ENCODE measurements at regions not wholly inside any gene's neighbourhood (a gene's known extent, or its start where the extent isn't known, plus 50 kb on each side); places are given as distances from the start of the nearest gene placed in this dataset.
"Not testable (repeated sequence)": the region's sequence is repeated elsewhere in the genome, so short reads cannot be mapped to it uniquely, and the experiment has no call there.

DNA sequence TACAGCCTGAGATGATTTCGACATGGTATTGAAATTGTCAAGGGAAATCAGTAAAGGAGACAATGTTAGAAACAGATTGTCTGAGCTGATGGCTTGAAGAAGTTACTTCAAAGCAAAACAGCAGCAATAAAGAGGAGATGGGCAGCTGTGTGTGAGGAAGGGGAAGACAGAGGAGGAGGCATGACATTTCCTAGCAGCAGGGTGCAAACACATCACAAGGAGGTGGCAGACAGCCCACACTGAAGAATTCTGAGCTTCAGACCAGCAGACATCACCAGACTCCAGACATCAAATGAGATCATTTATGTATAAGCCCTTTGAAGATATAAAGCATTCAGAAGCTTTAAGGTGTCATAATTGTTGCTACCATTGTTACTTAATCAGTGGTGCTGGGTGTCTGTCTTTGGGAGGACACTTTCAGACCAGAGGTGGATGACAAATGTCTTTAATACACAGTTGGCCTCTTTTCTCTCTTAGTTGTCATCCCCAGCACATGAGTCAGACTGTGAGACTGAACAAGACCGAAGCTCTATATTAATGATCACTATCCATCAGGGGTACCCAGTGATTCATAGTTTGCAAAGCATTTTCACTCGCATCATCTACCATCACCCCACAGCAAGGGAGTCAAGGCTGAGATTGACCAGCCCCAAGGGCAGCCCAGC lies 203.9 kb downstream of the MINAR1 start:
- no peak overlapping the region for H3K4me3 ChIP-seq
- H3K4me1 ChIP-seq = no peaks in the 10 kb centered on the region
- no peak for DNase-seq (ENCODE audit: extremely low spot score in 2 of 2)
- H3K36me3 ChIP-seq = no peaks in the 10 kb centered on the region
- intact Hi-C loops (cut with DNase I) = no loop called here
- no peaks in the 10 kb centered on the region for H3K27me3 ChIP-seq
- TF ChIP-seq, protein P1, sequence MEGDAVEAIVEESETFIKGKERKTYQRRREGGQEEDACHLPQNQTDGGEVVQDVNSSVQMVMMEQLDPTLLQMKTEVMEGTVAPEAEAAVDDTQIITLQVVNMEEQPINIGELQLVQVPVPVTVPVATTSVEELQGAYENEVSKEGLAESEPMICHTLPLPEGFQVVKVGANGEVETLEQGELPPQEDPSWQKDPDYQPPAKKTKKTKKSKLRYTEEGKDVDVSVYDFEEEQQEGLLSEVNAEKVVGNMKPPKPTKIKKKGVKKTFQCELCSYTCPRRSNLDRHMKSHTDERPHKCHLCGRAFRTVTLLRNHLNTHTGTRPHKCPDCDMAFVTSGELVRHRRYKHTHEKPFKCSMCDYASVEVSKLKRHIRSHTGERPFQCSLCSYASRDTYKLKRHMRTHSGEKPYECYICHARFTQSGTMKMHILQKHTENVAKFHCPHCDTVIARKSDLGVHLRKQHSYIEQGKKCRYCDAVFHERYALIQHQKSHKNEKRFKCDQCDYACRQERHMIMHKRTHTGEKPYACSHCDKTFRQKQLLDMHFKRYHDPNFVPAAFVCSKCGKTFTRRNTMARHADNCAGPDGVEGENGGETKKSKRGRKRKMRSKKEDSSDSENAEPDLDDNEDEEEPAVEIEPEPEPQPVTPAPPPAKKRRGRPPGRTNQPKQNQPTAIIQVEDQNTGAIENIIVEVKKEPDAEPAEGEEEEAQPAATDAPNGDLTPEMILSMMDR (IDR thresholded peaks at IDR 0.05) = no peak
- TF ChIP-seq POLR2A (IDR thresholded peaks at IDR 0.05) (no peak), POLR2AphosphoS5 (IDR thresholded peaks at IDR 0.05; ENCODE audit: insufficient read depth in 1 of 2, low read depth in 1 of 2) (no peak)
- H3K9me3 ChIP-seq = no peaks in the 10 kb centered on the region
- H3K27ac ChIP-seq = no peak overlapping the region

DNA sequence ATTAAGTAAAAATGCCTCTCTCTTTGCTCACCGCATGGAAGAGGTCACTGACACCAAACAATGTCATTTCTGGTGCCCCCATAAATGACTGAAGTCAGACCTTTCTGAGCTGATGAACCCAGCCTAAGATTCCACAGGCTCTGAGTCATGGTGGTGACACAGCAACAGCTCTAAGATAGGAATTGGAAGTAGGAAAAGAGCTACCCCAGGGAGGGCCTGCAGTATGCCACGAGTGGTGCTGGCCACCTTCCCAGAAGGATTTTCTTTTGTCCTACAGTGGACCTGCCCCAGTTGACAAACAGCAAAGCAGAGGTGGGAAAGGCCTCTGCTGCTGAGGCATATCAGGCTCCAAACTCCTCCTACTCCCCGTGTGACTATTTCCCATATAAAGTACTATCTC lies 208.1 kb downstream of the MINAR1 start:
- Histone ChIP-seq H3K36me3 (no peaks in the 10 kb centered on the region), H3K27me3 (no peaks in the 10 kb centered on the region), H3K4me1 (no peaks in the 10 kb centered on the region), H3K4me3 (no peak overlapping the region), H3K27ac (no peak overlapping the region), H3K9me3 (no peaks in the 10 kb centered on the region)
- intact Hi-C loops (cut with DNase I) = no loop called here
- TF ChIP-seq, protein P1 (IDR thresholded peaks at IDR 0.05) = no peak
- no peak for TF ChIP-seq POLR2AphosphoS5 (IDR thresholded peaks at IDR 0.05; ENCODE audit: insufficient read depth in 1 of 2, low read depth in 1 of 2)
- no peak for TF ChIP-seq POLR2A (IDR thresholded peaks at IDR 0.05)
- DNase-seq (ENCODE audit: extremely low spot score in 2 of 2) = no peak

DNA sequence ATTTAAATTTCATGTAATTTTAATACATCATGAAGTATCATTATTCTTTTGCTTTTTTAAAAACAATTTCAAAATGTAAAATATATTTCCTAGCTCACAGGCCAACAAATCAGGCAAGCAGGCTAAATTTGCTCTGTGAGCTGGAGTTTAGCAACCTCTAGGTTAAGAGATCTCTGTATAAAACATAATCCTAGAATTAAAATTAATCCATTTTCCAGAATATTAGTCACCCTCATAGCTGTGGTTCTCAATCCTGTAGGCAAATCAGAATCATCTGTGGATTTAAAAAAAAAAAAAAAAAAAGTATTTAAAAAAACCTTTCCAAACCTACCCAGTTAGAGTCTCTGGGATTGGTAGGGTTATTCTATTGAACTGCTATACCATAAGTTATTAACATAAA lies 209.7 kb downstream of the MINAR1 start:
- H3K27me3 ChIP-seq = no peaks in the 10 kb centered on the region
- no peak overlapping the region for H3K4me3 ChIP-seq
- no peaks in the 10 kb centered on the region for H3K9me3 ChIP-seq
- no peak for TF ChIP-seq POLR2A (IDR thresholded peaks at IDR 0.05)
- TF ChIP-seq, protein P1 (IDR thresholded peaks at IDR 0.05) = no peak
- DNase-seq (ENCODE audit: extremely low spot score in 2 of 2) = no peak
- H3K36me3 ChIP-seq = no peaks in the 10 kb centered on the region
- intact Hi-C loops (cut with DNase I) = no loop called here
- H3K27ac ChIP-seq = no peak overlapping the region
- H3K4me1 ChIP-seq = no peaks in the 10 kb centered on the region

DNA sequence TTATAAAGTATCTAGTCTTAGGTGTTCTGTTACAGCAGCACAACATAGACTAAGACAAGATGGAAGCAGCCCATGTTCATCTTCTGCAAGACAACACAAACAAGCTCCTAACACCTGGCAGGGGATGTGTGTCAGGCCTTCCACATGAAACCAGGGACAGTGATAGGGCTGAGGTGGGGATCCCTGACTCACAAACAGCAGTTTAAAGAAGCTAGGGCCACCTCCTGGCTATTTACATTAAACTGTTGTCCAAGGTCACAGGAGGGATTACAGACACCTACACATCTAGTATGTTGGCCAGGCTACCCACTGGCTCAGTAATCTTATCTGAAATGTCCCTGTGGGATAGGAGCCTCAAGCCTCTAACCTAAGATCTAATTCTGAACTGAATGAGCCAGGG lies 211.3 kb downstream of the MINAR1 start:
- H3K4me3 ChIP-seq = no peak overlapping the region
- no peaks in the 10 kb centered on the region for H3K36me3 ChIP-seq
- no peak for DNase-seq (ENCODE audit: extremely low spot score in 2 of 2)
- no peak overlapping the region for H3K27ac ChIP-seq
- TF ChIP-seq, protein P1 (IDR thresholded peaks at IDR 0.05) = no peak
- TF ChIP-seq POLR2A (IDR thresholded peaks at IDR 0.05) (no peak), POLR2AphosphoS5 (IDR thresholded peaks at IDR 0.05; ENCODE audit: insufficient read depth in 1 of 2, low read depth in 1 of 2) (no peak)
- H3K9me3 ChIP-seq = no peaks in the 10 kb centered on the region
- no peaks in the 10 kb centered on the region for H3K27me3 ChIP-seq
- intact Hi-C loops (cut with DNase I) = no loop called here
- H3K4me1 ChIP-seq = no peaks in the 10 kb centered on the region

DNA sequence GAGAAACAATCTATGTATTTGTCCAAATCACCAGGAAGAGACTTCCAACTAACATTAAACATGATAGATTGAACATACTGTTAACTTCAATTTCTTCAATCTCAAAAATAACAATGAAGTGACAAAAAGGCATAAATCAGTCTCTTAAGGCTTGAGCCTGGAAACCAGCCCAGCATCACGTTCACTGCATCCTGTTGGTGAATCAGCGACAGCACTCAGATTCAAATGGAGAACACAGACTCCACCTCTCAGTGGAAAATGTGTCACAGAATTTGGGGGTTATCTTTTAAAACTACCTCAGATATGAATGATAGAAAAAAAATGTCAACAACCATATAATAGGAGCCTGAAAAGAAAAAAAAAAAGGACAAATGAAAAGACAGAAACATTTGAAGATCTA lies 212.0 kb downstream of the MINAR1 start:
- Histone ChIP-seq H3K27ac (no peak overlapping the region), H3K36me3 (no peaks in the 10 kb centered on the region), H3K27me3 (no peaks in the 10 kb centered on the region), H3K4me3 (no peak overlapping the region), H3K4me1 (no peaks in the 10 kb centered on the region), H3K9me3 (no peaks in the 10 kb centered on the region)
- intact Hi-C loops (cut with DNase I) = no loop called here
- TF ChIP-seq POLR2A (IDR thresholded peaks at IDR 0.05) (no peak), POLR2AphosphoS5 (IDR thresholded peaks at IDR 0.05; ENCODE audit: insufficient read depth in 1 of 2, low read depth in 1 of 2) (no peak)
- TF ChIP-seq, protein P1 (IDR thresholded peaks at IDR 0.05) = no peak
- no peak for DNase-seq (ENCODE audit: extremely low spot score in 2 of 2)

DNA sequence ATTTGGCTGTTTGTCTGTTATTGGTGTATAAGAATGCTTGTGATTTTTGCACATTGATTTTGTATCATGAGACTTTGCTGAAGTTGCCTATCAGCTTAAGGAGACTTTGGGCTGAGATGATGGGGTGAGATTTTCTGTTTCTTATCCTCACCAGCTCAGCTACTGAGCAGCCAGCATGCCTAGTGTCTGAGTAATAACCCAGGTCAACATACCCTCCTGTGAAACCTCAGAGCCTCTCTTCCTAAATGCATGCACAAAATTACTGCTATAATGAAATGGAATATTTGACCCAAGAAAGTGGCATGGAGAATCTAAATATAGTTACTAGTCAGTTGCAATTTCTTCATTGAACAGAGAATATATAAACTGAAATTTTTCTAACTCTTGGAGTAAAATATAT lies 220.8 kb downstream of the MINAR1 start:
- H3K27me3 ChIP-seq; H3K9me3 ChIP-seq; intact Hi-C loops (cut with DNase I); H3K27ac ChIP-seq; DNase-seq (ENCODE audit: extremely low spot score in 2 of 2); H3K36me3 ChIP-seq; H3K4me3 ChIP-seq; H3K4me1 ChIP-seq: not testable (repeated sequence)
